ENCODE measurements at regions not wholly inside any gene's neighbourhood (a gene's known extent, or its start where the extent isn't known, plus 50 kb on each side); places are given as distances from the start of the nearest gene placed in this dataset.
A peak's percentile ranks its signal among the peaks of the same experiment; 100 is the strongest.
"Not testable (repeated sequence)": the region's sequence is repeated elsewhere in the genome, so short reads cannot be mapped to it uniquely, and the experiment has no call there.

DNA sequence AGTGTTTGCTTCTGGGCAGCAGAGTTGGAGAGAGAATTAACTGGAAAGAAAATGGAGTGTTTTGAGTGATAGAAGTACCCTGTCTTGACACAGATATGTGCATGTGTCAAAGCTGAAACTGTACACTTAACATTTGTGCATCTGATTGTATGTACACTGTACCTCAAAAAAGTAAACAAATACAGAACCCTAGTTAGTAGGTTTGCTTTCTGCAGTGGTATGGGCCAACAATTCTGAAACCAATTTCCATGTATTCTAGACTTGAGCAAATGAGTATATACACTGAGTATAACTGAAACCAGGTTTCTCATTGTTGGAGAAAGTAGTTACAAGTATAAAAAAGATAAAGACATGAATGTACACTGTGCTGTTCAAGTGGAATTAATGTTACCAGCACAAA, 52.4 kb downstream of the ELAPOR2 start:
- no peak for DNase-seq

DNA sequence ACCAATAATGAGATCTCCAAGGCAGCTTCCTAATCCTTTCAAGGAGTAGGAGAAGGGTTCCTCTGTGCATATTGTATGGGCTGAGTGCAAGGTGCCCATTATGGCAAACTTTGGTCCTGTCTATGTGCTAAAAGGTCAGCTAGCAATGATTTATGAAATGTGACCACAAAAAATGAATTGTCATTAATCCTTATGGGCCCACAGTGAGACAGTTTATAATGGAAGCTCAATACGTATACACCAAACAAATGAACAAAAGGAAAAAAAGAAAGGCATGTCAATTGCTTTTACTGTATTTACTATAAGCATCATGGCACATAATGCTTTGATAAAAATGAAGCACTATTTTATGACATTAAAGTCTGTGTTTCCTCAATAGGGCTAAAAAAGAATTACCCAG, 54.5 kb downstream of the ELAPOR2 start:
- no peak for DNase-seq

DNA sequence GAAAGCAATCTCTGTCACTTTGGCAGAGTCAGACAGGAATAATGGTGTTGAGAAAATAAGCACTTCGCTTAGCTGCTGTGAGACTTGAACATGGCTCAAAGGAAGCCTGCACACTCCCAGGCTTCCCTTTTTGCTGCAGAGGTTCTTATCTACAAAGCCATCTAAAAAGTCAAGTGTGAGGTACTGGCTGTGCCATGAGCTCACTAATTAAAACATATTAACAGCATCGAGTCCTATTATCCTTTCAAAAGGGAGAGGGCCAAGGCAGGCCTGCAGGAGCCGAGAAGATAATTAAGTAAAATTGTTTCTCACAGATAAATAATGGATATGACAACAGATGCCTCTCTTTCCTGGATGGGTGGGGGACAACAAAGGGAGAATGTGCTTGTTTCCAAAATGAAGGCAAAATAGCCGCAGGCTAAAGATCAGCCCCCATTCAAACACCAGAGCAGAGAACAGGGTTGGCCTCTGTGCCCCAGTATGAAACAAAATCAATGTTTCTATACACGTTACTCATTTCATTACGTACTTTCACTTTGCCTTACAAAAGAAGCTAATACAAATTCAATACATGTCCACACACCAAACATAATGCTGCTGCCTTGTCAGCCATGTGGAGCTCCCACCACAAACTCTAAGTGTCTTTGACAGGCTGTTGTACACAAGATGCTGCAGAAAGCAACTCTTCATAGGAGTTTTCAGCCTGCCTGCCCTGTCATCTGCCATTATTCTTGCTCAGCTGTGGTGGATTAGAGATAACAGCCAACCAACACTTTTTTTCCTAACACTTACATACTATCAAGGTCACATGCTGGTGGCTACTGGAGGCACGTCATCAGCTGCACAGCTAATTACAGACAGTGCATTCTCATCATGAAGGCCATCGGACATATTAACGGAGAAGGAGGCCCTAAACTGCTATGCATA, 55.3 kb downstream of the ELAPOR2 start:
- no peak for DNase-seq

DNA sequence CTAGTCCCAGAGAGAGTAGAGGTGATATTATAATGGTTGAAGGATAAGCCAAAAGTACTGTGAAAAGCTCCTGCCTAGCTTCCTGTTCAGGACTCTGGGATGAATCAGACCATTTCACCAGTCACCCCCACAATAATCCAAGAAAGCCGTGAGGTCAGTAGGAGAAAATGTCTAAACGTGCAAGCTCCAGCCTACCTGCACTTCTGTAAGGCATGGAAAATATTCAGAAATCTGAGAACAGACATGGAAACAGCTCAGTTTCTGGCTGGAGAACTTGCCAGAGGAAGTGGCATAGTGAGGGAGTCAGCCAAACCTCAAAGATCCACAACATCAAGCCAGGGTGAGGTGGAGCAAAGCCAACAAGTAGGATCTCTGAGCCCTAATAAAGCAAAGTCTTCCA, 58.2 kb downstream of the ELAPOR2 start:
- no peak for DNase-seq

DNA sequence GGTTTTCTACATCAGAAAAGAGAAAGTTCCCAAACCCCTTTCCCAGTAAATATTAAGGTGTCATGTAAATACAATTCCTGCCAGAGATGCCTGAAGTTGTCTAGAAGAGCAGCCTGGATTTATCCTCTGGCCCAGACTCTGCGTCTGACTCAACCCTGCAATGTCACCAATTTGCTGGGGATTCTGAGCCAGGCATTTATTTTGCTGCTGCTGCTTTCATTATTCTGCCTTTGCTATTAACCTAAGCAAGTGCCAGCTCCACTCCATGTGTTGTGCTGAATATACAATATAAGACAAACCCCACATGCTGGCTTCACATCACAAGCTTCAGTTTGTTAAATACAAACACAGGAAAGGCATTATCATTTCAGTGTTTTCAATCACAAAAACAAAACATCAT, 59.1 kb downstream of the ELAPOR2 start:
- no peak for DNase-seq

DNA sequence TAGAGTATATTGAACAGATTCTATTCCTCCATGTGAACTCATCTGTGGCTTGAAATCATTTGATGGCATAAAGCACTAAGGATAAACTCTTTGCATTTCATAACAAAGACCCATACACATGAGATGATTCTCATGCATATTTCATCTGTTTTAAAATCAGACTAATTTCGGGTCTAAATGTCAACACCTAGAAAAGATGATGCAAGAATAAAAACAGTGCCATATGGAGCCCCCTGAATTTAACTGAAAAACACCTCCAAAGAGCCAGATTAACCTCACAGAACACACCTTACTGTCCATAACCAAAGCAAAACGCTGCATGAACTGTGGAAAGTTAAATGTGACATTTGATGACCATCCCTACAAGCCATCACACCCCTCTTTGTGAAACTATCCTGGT, 59.7 kb downstream of the ELAPOR2 start:
- no peak for DNase-seq

DNA sequence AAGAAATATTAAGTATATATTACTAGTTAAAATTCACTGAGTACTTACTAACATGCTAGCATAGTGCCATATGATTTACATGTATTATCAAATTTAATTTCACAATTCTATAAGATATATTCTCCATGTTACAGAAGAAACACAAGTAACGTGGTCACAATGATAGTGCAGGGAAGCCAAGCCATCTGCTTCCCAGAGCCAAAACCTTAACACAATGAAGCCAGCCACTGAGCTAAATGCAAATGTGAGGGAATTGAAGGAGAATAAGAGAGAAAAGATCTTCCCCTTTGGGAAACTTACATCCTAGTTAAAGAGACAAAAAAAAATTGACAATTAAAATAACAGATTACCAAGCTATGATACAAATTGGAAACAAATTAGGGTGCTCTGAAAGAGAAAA, 63.6 kb downstream of the ELAPOR2 start:
- no peak for DNase-seq

DNA sequence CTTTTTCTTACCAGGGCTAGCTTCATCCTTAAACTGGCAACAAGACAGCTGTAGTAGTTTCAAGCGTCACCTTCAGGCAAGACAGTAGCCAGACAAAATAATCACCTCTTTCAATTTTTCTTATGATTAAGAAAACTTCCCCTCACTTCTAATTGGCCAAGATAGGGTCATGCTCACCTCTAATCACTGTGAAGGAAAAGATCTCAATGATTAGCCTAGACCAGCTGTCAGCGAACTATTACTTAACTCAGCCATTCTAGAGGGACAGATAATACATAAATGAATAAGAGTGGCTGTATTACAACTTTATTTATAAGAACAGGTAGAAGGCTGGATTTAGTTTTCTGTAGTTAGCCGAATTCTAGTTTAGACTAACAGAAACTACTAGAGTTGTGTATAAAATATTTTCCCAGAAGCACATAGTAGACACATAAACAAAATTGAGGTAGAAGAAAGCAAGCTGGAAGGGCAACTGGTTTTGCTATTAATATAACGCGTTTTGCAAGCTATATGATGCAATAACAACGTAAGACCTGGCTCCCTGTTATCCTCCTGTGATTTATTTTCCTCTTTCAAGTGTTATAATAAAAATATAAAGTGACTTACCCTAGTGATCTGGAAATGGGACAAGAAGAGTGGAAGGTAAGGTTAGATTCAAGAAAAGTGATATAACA, 64.3 kb downstream of the ELAPOR2 start:
- no peak for DNase-seq

DNA sequence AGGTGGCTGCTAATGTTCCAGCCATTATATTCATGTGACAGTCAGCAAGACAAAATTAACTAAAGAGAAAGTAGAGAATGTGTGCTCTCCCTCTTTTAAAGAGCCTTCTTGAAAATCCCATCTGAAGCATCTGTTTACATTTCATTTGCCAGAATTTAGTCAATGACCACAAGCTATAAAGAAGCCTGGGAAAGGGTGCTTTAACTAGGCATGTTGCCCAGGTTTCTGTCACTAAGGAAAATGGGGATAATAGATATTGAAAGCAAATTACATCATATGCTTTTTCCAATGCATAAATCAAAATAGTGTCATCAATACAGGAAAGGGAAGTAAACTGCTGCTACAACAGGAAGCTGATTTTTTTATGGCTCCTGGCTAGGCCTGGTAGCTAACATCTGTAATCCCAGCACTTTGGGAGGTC, 67.7 kb downstream of the ELAPOR2 start:
- peak; percentile 35 for DNase-seq

DNA sequence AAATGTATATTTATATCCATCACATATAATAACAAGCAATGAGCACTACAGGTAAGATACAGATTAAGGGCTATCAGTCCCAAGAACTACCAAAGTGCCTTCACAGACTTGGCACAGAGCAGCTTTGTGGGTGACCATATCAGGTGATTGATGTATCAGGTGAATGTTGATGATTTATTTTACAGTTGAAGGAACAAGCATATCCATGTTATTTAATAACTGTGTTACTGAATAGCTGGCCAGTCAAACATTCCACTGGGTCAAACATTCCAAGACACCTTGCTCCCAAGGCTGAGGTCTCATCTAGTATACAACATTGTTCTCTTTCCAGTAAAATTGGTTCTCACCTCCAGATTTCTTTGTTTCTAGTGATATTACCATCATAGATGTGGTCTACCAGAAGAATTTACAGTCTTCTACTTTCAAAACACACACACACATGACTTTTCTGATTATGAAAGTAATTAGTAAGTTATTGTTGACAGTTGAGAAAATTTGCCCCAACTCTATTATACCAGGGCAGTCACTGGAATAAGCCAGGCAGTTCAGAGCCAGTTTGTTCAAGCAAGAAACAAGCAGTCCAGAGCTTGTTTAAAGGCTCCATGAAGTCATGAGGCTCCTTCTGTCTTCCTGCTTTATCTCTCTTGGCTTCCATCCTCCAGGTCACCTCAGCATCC, 68.2 kb downstream of the ELAPOR2 start:
- DNase-seq, result no peak

DNA sequence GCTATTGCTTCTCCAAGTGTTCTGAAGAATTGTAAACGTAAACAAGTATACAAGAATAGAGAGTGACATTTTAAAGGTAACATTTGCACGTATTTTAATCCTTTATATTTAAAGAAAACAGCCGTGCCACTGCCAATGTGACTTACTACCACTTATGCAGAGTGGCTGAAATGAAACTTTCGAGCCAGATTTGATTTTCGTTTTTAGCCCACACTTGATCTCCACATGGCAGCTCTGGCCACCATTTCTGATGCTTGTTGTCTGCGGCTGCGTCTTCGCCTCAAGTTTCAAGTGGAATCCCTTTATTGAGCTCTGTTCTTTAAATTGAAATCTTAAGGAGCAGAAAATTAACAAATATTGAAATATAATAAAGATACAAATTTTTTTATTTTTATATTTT, 70.0 kb downstream of the ELAPOR2 start:
- DNase-seq, result no peak

DNA sequence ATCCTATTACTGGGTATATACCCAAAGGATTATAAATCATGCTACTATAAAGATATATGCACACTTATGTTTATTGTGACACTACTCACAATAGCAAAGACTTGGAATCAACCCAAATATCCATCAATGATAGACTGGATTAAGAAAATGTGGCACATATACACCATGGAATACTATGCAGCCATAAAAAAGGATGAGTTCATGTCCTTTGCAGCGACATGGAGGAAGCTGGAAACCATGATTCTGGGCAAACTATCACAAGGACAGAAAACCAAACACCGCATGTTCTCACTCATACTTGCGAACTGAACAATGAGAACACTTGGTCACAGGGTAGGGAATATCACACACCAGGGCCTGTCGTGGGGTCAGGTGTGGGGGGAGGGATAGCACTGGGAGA, 71.6 kb downstream of the ELAPOR2 start:
- DNase-seq, result not testable (repeated sequence)

DNA sequence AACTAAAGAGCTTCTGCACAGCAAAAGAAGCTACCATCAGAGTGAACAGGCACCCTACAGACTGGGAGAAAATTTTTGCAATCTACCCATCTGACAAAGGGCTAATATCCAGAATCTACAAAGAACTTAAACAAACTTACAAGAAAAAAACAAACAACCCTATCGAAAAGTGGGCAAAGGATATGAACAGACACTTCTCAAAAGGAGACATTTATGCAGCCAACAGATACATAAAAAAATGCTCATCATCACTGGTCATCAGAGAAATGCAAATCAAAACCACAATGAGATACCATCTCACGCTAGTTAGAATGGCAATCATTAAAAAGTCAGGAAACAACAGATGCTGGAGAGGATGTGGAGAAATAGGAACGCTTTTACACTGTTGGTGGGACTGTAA, 72.1 kb downstream of the ELAPOR2 start:
- DNase-seq, result not testable (repeated sequence)

DNA sequence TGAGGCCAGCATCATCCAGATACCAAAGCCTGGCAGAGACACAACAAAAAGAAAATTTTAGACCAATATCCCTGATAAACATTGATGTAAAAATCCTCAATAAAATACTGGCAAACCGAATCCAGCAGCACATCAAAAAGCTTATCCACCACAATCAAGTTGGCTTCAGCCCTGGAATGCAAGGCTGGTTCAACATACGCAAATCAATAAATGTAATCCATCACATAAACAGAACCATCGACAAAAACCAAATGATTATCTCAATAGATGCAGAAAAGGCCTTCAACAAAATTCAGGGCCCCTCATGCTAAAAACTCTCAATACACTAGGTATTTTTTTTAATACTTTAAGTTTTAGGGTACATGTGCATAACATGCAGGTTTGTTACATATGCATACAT, 74.1 kb downstream of the ELAPOR2 start:
- DNase-seq, result not testable (repeated sequence)

DNA sequence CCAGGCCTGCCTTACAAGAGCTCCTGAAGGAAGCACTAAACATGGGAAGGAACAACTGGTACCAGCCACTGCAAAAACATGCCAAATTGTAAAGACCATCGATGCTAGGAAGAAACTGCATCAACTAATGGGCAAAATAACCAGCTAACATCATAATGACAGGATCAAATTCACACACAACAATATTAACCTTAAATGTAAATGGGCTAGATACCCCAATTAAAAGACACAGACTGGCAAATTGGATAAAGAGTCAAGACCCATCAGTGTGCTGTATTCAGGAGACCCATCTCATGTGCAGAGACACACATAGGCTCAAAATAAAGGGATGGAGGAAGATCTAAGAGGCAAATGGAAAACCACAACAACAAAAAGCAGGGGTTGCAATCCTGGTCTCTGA, 75.8 kb downstream of the ELAPOR2 start:
- not testable (repeated sequence) for DNase-seq

DNA sequence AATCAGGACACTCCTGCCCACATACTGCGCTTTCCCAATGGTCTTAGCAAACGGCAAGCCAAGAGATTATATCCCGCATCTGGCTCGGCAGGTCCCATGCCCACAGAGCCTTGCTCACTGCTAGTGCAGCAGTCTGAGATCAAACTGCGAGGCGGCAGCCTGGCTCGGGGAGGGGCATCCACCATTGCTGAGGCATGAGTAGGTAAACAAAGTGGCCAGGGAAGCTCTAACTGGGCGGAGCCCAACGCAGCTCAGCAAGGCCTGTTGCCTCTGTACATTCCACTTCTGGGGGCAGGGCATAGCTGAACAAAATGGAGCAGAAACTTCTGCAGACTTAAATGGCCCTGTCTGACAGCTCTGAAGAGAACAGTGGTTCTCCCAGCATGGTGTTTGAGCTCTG, 77.5 kb downstream of the ELAPOR2 start:
- not testable (repeated sequence) for DNase-seq

DNA sequence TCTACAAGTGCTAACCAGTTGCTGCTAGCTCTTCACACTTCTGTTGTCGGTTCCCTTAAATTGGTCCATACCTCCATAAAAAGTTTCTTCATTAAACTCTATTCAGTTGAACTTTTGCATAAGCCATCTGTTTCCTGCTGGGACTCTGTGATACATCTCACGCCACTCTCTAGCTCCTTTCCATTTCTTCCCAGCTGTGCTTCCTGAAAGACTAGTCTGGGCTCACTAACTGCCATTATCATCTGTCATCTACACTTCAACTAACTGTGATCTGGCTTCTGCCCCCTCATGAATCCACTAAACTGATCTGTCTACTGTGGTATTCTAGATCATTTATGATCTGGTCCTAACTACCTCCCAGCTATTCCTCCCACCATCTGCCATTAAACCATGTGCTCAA, 78.3 kb downstream of the ELAPOR2 start:
- no peak for DNase-seq

DNA sequence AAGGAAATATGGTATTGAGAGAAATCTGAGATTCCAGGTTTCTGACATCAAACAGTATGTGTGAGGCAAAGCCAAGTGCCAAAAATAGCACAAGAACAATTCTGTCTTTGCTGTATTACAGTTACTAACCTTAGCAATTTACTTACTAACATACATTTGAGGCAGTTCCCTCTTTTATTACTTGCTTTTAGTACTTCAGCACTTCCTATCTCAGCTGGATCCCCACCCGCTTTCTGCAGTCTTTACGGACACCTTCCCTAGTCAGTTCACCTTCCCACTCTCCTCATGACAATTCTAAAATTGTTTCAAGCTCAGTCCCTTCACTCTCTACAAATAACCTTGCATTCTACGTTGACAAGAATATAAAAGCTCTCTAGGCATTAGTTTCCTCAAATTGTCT, 79.2 kb downstream of the ELAPOR2 start:
- no peak for DNase-seq

DNA sequence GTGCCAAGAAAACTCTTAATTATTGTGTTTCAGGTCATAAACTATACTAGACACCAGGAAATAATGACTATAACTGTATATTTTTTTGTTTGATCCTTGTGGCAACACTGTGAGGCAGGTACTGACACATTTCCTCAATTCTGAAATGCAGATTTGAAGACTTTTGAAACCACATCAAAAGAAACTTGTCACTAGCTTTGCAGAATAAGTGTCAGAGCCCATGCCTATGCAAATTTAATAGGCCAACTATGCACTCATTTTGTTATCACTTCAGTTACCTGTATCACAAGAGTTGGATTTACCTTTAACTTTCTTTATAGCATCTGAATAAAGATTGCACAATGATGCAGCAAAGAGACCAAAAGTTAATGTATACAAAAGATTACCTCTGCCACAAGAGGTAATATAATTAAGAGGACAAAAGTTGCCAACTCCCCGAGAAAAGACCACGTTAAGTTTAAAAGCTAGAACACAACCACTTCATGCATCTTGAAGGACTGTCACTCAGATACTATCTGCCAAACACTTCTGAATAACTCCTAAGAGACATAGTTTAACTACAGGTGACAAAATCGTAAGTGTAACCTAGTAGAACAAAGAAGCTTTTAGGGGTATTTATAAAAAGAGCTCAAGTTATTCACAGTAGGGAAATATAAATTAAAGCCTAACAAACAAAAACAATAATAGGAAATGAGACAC, 80.5 kb downstream of the ELAPOR2 start:
- DNase-seq, result no peak

DNA sequence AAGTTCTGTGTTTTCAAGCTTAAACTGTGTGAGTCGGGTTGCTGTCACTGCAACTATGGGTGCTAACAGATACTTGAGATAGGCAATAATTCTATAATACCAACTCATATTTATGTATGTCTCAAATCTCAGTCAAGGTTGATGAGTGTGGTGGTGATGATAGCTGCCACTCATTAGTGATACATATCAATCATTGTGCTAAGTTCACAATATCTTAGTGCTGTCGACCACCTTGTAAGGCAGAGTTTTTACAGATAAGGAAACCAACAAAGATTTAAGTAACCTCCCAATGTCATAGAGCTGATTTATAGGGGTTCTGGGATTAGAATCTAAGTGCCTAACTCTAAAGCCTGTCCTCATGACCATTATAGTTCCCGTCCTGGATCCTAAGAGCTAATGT, 82.5 kb downstream of the ELAPOR2 start:
- no peak for DNase-seq

DNA sequence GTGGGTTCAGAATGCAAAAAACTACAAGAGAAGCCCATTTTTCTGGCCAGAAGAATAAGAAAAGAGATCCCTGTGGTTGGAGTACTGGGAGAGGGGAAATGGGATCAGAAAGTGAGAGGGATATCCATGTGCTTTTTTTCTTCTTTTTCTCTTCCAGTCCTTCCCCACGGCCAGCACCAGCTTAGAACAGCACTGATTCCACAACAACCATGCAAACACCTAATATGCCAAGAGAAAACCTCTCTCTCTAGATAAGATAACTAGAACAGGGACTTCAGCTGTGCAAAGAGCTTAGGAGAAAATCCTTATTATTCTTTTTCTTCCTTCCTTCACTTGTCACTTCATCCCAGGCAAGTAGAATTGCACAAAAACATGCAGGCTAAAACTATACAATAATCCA, 83.5 kb downstream of the ELAPOR2 start:
- no peak for DNase-seq

DNA sequence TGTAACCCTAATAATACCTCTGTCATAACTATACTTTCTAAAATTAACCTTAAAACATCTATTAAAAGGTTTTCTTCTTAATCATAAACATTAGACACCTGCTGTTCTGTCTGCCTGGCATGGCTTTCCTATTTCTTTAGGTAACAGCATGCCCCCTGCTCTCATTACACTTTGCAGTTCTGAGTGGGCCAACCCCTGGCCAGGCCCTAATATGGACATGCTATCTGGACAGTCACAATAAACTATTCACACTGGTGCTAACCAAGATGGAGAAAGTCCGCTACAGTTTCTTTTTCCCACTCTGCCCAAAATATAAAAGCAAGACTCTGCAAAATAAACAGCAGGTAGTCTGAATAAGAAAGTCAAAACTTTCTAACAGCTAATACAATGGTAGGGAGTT, 84.0 kb downstream of the ELAPOR2 start:
- DNase-seq, result no peak

DNA sequence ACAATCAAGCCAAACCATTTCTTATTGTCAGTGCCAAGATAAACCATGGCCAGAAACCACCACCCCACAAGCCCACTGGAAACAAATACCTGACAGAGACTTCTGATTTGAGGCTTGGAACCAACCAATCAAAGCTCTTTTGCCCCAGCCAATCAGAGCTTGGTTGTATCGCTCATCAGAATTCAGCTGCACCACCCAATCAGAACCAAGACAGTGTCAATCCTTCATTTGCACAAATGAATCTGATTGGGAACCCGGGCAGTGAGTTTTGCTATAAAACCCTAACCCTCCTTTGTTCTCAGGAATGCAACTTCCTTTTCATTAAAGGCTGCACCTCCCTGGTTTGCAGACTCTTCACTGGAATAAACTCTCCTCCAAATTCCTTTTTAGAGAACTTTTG, 87.4 kb downstream of the ELAPOR2 start:
- no peak for DNase-seq
